CD4-positive, CD25-positive, alpha-beta regulatory T cell (primary cell): ENCODE measurements at regions not wholly inside any gene's neighbourhood (a gene's known extent, or its start where the extent isn't known, plus 50 kb on each side); places are given as distances from the start of the nearest gene placed in this dataset.
"Not testable (repeated sequence)": the region's sequence is repeated elsewhere in the genome, so short reads cannot be mapped to it uniquely, and the experiment has no call there.

Source experiments
- ATAC-seq, 2 donors: fragments of 150-1000 bp; cut with Tn5 transposase; one replicate each; pipeline ENCODE4 v1.10.0; 2021; ENCODE audit warnings: low read depth in 2 of 2, moderate number of reproducible peaks in 2 of 2, moderate library complexity in 1 of 2
- DNase-seq, 3 donors: peaks; one replicate each; pipeline versions ENCODE4 v3.0.0 to v3.0.0-alpha.2; 2012 to 2022; ENCODE audit warnings: mixed read lengths in 1 of 3
- H3K27ac ChIP-seq: one replicate; pipeline ENCODE4 v1.7.0; 2013; ENCODE audit warnings: mild to moderate bottlenecking, low read length; ENCODE audit not compliant: insufficient read depth, poor library complexity, severe bottlenecking
- H3K27me3 ChIP-seq: one replicate; pipeline ENCODE4 v1.7.0; 2013; ENCODE audit warnings: low read length; ENCODE audit not compliant: control insufficient read depth, insufficient read depth
- H3K36me3 ChIP-seq: one replicate; pipeline ENCODE4 v1.7.0; 2013; ENCODE audit warnings: mild to moderate bottlenecking, low read length, moderate library complexity; ENCODE audit not compliant: control insufficient read depth, insufficient read depth
- H3K4me1 ChIP-seq: 2 replicates; pipeline ENCODE4 v1.7.0; 2013; ENCODE audit warnings: mild to moderate bottlenecking, low read length; ENCODE audit not compliant: insufficient read depth, control insufficient read depth, poor library complexity, severe bottlenecking
- H3K4me3 ChIP-seq: one replicate; pipeline ENCODE4 v1.7.0; 2013; ENCODE audit warnings: low read depth, mild to moderate bottlenecking, low read length, moderate library complexity
- H3K9me3 ChIP-seq, 2 experiments: 1 replicate in 1 of 2; 2 replicates in 1 of 2; pipeline ENCODE4 v1.7.0; 2013; ENCODE audit warnings: low read length in 2 of 2, mild to moderate bottlenecking in 1 of 2, moderate library complexity in 1 of 2; ENCODE audit not compliant: control insufficient read depth in 2 of 2
- H3K27ac Mint-ChIP-seq, 3 donors: one replicate each; pipeline ENCODE4 v1.8.0; 2020 to 2022; ENCODE audit warnings: mild to moderate bottlenecking in 3 of 3, mixed read lengths in 3 of 3, moderate library complexity in 2 of 3
- H3K27me3 Mint-ChIP-seq: one replicate; pipeline ENCODE4 v1.8.0; 2022; ENCODE audit warnings: mild to moderate bottlenecking, mixed read lengths
- H3K36me3 Mint-ChIP-seq: one replicate; pipeline ENCODE4 v1.8.0; 2020; ENCODE audit warnings: mixed read lengths
- H3K4me1 Mint-ChIP-seq, 4 donors: one replicate each; pipeline ENCODE4 v1.8.0; 2020 to 2022; ENCODE audit warnings: mixed read lengths in 4 of 4, mild to moderate bottlenecking in 1 of 4
- H3K4me3 Mint-ChIP-seq, 4 donors: one replicate each; pipeline ENCODE4 v1.8.0; 2020 to 2022; ENCODE audit warnings: mild to moderate bottlenecking in 4 of 4, mixed read lengths in 4 of 4, moderate library complexity in 3 of 4
- H3K9me3 Mint-ChIP-seq, 7 donors: one replicate each; pipeline ENCODE4 v1.8.0; 2020 to 2022; ENCODE audit warnings: mixed read lengths in 7 of 7, mild to moderate bottlenecking in 3 of 7, moderate library complexity in 2 of 7

- no peak overlapping the region for H3K27ac Mint-ChIP-seq
- no peak for ATAC-seq
- DNase-seq, result no peak
- H3K27me3 ChIP-seq, result no peaks in the 10 kb centered on the region
- H3K9me3 Mint-ChIP-seq, result peaks cover 0 to 9% (median 1%) of the 10 kb centered on the region in 7 donors
- no peak overlapping the region for H3K27ac ChIP-seq
- no peak overlapping the region for H3K4me3 ChIP-seq
- no peaks in the 10 kb centered on the region for H3K36me3 Mint-ChIP-seq
- H3K27me3 Mint-ChIP-seq, result no peaks in the 10 kb centered on the region
- no peaks in the 10 kb centered on the region for H3K9me3 ChIP-seq
- no peaks in the 10 kb centered on the region for H3K4me1 ChIP-seq
- no peaks in the 10 kb centered on the region for H3K36me3 ChIP-seq
- no peaks in the 10 kb centered on the region for H3K4me1 Mint-ChIP-seq
- no peak overlapping the region for H3K4me3 Mint-ChIP-seq
Measured at GRCh38 chr3:147090461-147090860, 315.9 kb downstream of the ZIC4 start.

DNA sequence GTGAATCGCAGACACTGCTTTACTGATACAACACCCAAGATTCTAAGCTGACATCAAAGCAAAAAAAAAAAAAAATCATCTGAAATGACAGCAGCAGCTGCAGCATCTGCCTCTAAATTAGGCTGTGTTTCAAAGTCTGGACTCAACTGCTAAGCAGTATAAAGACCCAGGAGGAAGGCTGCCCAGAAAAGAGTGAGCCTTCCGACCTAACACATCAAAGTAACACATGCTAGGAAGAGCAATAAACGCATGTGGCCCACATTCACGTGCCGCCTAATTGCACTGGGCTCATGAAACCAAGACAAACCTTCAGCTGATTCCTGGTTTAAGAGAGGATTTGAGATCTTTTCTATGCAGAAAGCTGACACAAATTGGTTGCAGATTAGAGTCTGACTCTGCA is 317.1 kb downstream of the ZIC4 start:
- H3K4me1 Mint-ChIP-seq, result no peaks in the 10 kb centered on the region
- no peaks in the 10 kb centered on the region for H3K27me3 Mint-ChIP-seq
- ATAC-seq (no peak), DNase-seq (no peak)
- no peaks in the 10 kb centered on the region for H3K9me3 ChIP-seq
- H3K27ac ChIP-seq, result no peak overlapping the region
- H3K36me3 Mint-ChIP-seq, result no peaks in the 10 kb centered on the region
- peaks cover 0 to 4% (median under 1%) of the 10 kb centered on the region in 7 donors for H3K9me3 Mint-ChIP-seq
- no peak overlapping the region for H3K4me3 ChIP-seq
- peak overlapping the region in 1 of 3 donors; percentile 39 for H3K27ac Mint-ChIP-seq
- no peaks in the 10 kb centered on the region for H3K36me3 ChIP-seq
- no peak overlapping the region for H3K4me3 Mint-ChIP-seq
- H3K4me1 ChIP-seq, result no peaks in the 10 kb centered on the region
- no peaks in the 10 kb centered on the region for H3K27me3 ChIP-seq

DNA sequence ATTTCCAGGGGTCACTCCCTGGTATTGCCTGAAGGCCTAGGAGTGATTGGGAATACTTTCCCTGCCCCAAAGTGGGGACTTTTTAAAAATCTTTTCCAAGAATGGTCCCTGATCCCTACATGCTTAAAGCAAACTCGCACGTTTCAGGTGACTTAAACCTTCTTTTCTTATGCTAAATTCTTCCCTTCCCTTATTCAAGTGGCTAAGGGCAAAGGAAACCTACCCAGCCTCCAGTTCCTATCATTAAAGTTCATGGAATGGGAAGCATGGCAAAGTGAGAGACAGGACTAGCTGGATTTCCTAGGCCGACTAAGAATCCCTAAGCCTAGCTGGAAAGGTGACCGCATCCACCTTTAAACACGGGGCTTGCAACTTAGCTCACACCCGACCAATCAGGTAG is 346.8 kb downstream of the ZIC4 start:
- not testable (repeated sequence) for H3K27me3 ChIP-seq, H3K27ac Mint-ChIP-seq

DNA sequence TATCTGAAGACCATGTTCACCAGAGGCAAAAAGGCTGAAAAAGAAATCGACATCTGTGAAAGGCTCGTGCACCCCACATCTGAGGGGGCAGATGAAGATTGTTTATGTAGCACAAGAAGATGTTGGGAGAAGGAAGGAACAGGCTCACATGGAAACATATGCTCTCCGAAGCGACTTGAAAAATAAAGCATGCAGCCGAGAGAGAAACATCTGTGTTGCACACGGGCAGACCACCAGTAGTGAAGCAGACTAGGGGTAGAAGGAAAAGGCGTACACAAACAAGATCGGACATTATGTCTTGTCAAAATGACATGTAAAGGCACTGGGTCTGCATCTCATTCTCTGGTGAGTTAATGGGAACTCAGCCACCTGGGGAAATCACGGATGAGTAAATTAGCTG is 356.5 kb downstream of the ZIC4 start:
- no peak overlapping the region for H3K4me3 Mint-ChIP-seq
- Histone ChIP-seq H3K27ac (no peak overlapping the region), H3K27me3 (no peaks in the 10 kb centered on the region), H3K9me3 (no peaks in the 10 kb centered on the region), H3K4me3 (no peak overlapping the region), H3K4me1 (no peaks in the 10 kb centered on the region), H3K36me3 (no peaks in the 10 kb centered on the region)
- no peak for DNase-seq
- peaks cover 4 to 29% (median 8%) of the 10 kb centered on the region in 7 donors for H3K9me3 Mint-ChIP-seq
- no peaks in the 10 kb centered on the region for H3K36me3 Mint-ChIP-seq
- no peak overlapping the region for H3K27ac Mint-ChIP-seq
- no peak for ATAC-seq
- no peaks in the 10 kb centered on the region for H3K4me1 Mint-ChIP-seq
- no peaks in the 10 kb centered on the region for H3K27me3 Mint-ChIP-seq

More for the DNA sequence above, 346.8 kb downstream of the ZIC4 start:
- H3K4me3 ChIP-seq, ATAC-seq, H3K27me3 Mint-ChIP-seq, DNase-seq, H3K4me1 ChIP-seq, H3K4me3 Mint-ChIP-seq, H3K36me3 ChIP-seq, H3K9me3 ChIP-seq, H3K36me3 Mint-ChIP-seq, H3K4me1 Mint-ChIP-seq, H3K27ac ChIP-seq: not testable (repeated sequence)
- H3K9me3 Mint-ChIP-seq, result peaks cover 0 to 23% (median 14%) of the 10 kb centered on the region in 7 donors

GRCh38 chr3:147049305-147049704 is 357.0 kb downstream of the ZIC4 start:
- no peaks in the 10 kb centered on the region for H3K4me1 ChIP-seq
- Mint-ChIP-seq H3K9me3 (peaks cover 7 to 29% (median 10%) of the 10 kb centered on the region in 7 donors), H3K27me3 (no peaks in the 10 kb centered on the region), H3K4me1 (no peaks in the 10 kb centered on the region), H3K36me3 (no peaks in the 10 kb centered on the region), H3K27ac (no peak overlapping the region), H3K4me3 (no peak overlapping the region)
- ATAC-seq, result no peak
- H3K27ac ChIP-seq, result no peak overlapping the region
- H3K36me3 ChIP-seq, result no peaks in the 10 kb centered on the region
- no peak overlapping the region for H3K4me3 ChIP-seq
- no peaks in the 10 kb centered on the region for H3K27me3 ChIP-seq
- no peak for DNase-seq
- H3K9me3 ChIP-seq, result no peaks in the 10 kb centered on the region

GRCh38 chr3:147046916-147047315 is 359.4 kb downstream of the ZIC4 start:
- Mint-ChIP-seq H3K36me3 (no peaks in the 10 kb centered on the region), H3K4me3 (no peak overlapping the region), H3K27ac (no peak overlapping the region), H3K27me3 (no peaks in the 10 kb centered on the region), H3K4me1 (no peaks in the 10 kb centered on the region), H3K9me3 (peaks cover 2 to 15% (median 7%) of the 10 kb centered on the region in 7 donors)
- no peaks in the 10 kb centered on the region for H3K4me1 ChIP-seq
- no peaks in the 10 kb centered on the region for H3K36me3 ChIP-seq
- H3K4me3 ChIP-seq, result no peak overlapping the region
- H3K27ac ChIP-seq, result no peak overlapping the region
- ATAC-seq (no peak), DNase-seq (no peak)
- H3K27me3 ChIP-seq, result no peaks in the 10 kb centered on the region
- no peaks in the 10 kb centered on the region for H3K9me3 ChIP-seq

DNA sequence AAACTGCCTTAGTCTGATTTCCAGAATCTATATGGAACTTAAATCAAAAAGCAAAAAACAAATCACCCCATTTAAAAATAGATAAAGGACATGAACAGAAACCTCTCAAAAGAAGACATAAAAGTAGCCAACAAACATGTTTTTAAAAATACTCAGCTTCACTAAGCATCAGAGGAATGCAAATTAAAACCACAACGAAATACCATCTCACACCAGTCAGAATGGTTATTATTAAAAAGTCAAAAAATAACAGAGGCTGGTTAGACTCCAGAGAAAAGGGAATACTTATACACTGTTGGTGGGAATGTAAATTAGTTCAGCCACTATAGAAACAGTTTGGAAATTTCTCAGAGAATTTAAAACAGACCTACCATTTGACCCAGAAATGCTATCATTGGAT is 367.9 kb downstream of the ZIC4 start:
- no peaks in the 10 kb centered on the region for H3K27me3 ChIP-seq
- Mint-ChIP-seq H3K27me3 (no peaks in the 10 kb centered on the region), H3K36me3 (no peaks in the 10 kb centered on the region), H3K4me3 (no peak overlapping the region), H3K4me1 (no peaks in the 10 kb centered on the region), H3K9me3 (peaks cover 0 to 20% (median 7%) of the 10 kb centered on the region in 7 donors), H3K27ac (no peak overlapping the region)
- H3K27ac ChIP-seq, result no peak overlapping the region
- H3K9me3 ChIP-seq, result no peaks in the 10 kb centered on the region
- no peak for DNase-seq
- ATAC-seq, result no peak
- no peak overlapping the region for H3K4me3 ChIP-seq
- no peaks in the 10 kb centered on the region for H3K4me1 ChIP-seq
- H3K36me3 ChIP-seq, result no peaks in the 10 kb centered on the region

- no peak overlapping the region for H3K4me3 Mint-ChIP-seq
- no peak overlapping the region for H3K27ac ChIP-seq
- no peaks in the 10 kb centered on the region for H3K27me3 Mint-ChIP-seq
- no peak overlapping the region for H3K27ac Mint-ChIP-seq
- no peak overlapping the region for H3K4me3 ChIP-seq
- no peaks in the 10 kb centered on the region for H3K36me3 ChIP-seq
- H3K9me3 ChIP-seq, result no peaks in the 10 kb centered on the region
- H3K9me3 Mint-ChIP-seq, result peaks cover 0 to 30% (median 9%) of the 10 kb centered on the region in 7 donors
- H3K4me1 ChIP-seq, result no peaks in the 10 kb centered on the region
- no peaks in the 10 kb centered on the region for H3K36me3 Mint-ChIP-seq
- H3K4me1 Mint-ChIP-seq, result no peaks in the 10 kb centered on the region
- ATAC-seq (no peak), DNase-seq (no peak)
- no peaks in the 10 kb centered on the region for H3K27me3 ChIP-seq
Measured at GRCh38 chr3:147034359-147034758, 372.0 kb downstream of the ZIC4 start.
